RKO (cell line): ENCODE measurements at regions not wholly inside any gene's neighbourhood (a gene's known extent, or its start where the extent isn't known, plus 50 kb on each side); places are given as distances from the start of the nearest gene placed in this dataset.

Experiments used
- DNase-seq: peaks from one replicate; pipeline ENCODE4 v3.0.0-alpha.2; 2016; ENCODE audit warnings: low spot score

GRCh38 chr6:33863084-33863483 lies 59.3 kb upstream of the MLN start:
- DNase-seq = no peak

- no peak for DNase-seq
These were observed 58.7 kb upstream of the MLN start for GRCh38 chr6:33862536-33862935.

- DNase-seq = no peak
These were observed 57.9 kb upstream of the MLN start for GRCh38 chr6:33861722-33862121.

- DNase-seq = no peak
These were observed 57.1 kb upstream of the MLN start for GRCh38 chr6:33860706-33861474.

- DNase-seq = no peak
These were observed 56.2 kb upstream of the MLN start for GRCh38 chr6:33860006-33860405.

- DNase-seq = no peak
These were observed 55.2 kb upstream of the MLN start for GRCh38 chr6:33858804-33859505.

- DNase-seq = no peak
These were observed 54.2 kb upstream of the MLN start for GRCh38 chr6:33857932-33858475.

GRCh38 chr6:33857093-33857931 lies 53.5 kb upstream of the MLN start:
- no peak for DNase-seq

- DNase-seq = no peak
These were observed 52.9 kb upstream of the MLN start for GRCh38 chr6:33856655-33857054.

- no peak for DNase-seq
These were observed 52.3 kb upstream of the MLN start for GRCh38 chr6:33856031-33856590.

- DNase-seq = no peak
These were observed 50.8 kb upstream of the MLN start for GRCh38 chr6:33854572-33855030.

- DNase-seq = no peak
These were observed 49.9 kb upstream of the MLN start for GRCh38 chr6:33853736-33854135.
